NT2/D1 (cell line): ENCODE measurements at regions not wholly inside any gene's neighbourhood (a gene's known extent, or its start where the extent isn't known, plus 50 kb on each side); places are given as distances from the start of the nearest gene placed in this dataset.

Experiments used
- SUZ12 ChIP-seq: IDR thresholded peaks from 2 replicates; pipeline ENCODE4 v1.6.1; 2011; ENCODE audit not compliant: insufficient read length, insufficient read depth; ENCODE audit errors: extremely low read depth
- YY1 ChIP-seq: IDR thresholded peaks from 2 replicates; pipeline ENCODE4 v1.6.1; 2011; ENCODE audit not compliant: insufficient read length, insufficient read depth
- ZNF274 ChIP-seq: IDR thresholded peaks from 2 replicates; pipeline ENCODE4 v1.6.1; 2011; ENCODE audit warnings: mild to moderate bottlenecking, low read depth, low read length

DNA sequence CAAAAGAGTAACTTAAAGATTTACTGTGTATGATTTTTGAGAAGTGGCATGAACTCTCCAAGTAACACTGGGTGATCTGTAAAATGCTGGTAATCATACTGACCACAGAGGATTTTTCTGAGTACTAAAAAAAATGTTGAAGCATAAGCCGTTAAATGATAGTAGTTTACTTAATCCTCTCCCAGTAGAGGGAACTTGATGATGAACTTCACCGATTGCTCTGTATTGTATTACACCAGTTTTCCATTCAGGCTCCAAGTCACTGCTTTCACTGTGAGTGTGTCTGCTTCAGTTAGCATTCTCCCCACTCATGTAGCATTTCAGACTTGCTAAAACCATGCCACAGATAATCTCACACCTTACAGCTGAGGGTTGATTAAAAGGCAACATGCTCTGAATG, 294.1 kb downstream of the GBA3 start:
- TF ChIP-seq SUZ12 (no peak), YY1 (no peak), ZNF274 (no peak)
